ENCODE measurements at regions not wholly inside any gene's neighbourhood (a gene's known extent, or its start where the extent isn't known, plus 50 kb on each side); places are given as distances from the start of the nearest gene placed in this dataset.

DNA sequence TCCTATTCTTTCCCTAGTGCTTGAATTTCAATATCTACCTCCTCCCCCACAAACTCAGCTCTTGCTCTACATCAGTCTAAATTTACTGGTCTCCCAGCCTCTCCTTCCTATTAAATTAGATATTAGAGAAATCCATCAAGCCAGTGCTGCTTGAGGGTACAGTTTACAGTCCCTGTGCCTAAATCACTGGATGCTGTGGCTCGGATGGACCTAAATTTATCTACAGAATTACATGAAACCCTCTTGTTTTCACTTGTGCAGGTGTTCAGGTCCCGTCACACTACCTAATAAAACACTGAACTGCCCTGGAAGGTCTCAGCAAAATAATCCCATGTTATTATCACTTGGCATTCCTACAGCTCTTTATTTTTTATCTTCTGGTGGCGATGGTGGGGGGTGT lies 134.7 kb upstream of the E2F8 start:
- Histone ChIP-seq H3K36me3 (replicated peaks in 1 of 2) (no peaks in the 10 kb centered on the region), H3K4me3 (no peak overlapping the region), H3K27ac (no peak overlapping the region), H3K9me3 (replicated peaks in 1 of 3) (no peaks in the 10 kb centered on the region), H3K27me3 (no peaks in the 10 kb centered on the region), H3K4me1 (replicated peaks in 1 of 2) (peaks cover 0 to 4% of the 10 kb centered on the region in 2 donors)
- WGBS, 4 donors: 76 to 87% (median 84%) methylated on average over 3 of the region's 3 CpGs
- intact Hi-C loops (cut with DNase I): no loop called here
- TF ChIP-seq, protein P1, sequence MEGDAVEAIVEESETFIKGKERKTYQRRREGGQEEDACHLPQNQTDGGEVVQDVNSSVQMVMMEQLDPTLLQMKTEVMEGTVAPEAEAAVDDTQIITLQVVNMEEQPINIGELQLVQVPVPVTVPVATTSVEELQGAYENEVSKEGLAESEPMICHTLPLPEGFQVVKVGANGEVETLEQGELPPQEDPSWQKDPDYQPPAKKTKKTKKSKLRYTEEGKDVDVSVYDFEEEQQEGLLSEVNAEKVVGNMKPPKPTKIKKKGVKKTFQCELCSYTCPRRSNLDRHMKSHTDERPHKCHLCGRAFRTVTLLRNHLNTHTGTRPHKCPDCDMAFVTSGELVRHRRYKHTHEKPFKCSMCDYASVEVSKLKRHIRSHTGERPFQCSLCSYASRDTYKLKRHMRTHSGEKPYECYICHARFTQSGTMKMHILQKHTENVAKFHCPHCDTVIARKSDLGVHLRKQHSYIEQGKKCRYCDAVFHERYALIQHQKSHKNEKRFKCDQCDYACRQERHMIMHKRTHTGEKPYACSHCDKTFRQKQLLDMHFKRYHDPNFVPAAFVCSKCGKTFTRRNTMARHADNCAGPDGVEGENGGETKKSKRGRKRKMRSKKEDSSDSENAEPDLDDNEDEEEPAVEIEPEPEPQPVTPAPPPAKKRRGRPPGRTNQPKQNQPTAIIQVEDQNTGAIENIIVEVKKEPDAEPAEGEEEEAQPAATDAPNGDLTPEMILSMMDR (IDR thresholded peaks at IDR 0.05): no peak
- no peak for DNase-seq

DNA sequence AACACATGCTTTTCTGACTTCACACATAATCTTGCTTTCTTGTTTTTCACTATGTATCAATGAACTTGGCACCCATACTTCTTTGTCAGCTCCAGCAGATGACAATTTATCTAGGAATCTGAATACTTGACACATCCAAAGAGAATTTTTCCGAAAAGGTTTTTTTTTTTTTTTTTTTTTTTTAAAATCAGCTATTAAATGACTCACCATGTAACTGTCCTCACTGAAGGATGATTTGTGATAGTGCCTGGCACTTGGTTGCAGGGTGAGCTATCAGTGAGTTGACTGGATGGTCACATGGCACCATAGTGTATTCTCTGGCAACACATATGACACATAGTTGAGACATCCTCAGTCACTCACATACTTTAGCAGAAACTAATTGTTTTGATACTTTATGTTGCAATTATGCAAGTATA lies 133.4 kb upstream of the E2F8 start:
- 19 to 41% (median 32%) methylated on average over 1 of the region's 1 CpG for WGBS, 4 donors
- DNase-seq: peak; percentile 48 to 85 (median 81)
- Histone ChIP-seq H3K36me3 (replicated peaks in 1 of 2) (no peaks in the 10 kb centered on the region), H3K27me3 (no peaks in the 10 kb centered on the region), H3K4me1 (replicated peaks in 1 of 2) (peaks cover 0 to 4% of the 10 kb centered on the region in 2 donors), H3K27ac (peak overlapping the region in 1 of 5 donors; percentile 18), H3K4me3 (no peak overlapping the region), H3K9me3 (replicated peaks in 1 of 3) (no peaks in the 10 kb centered on the region)
- intact Hi-C loops (cut with DNase I): no loop called here
- TF ChIP-seq, protein P1 (IDR thresholded peaks at IDR 0.05): no peak
- TF ChIP-seq POLR2A (IDR thresholded peaks at IDR 0.05): no peak

DNA sequence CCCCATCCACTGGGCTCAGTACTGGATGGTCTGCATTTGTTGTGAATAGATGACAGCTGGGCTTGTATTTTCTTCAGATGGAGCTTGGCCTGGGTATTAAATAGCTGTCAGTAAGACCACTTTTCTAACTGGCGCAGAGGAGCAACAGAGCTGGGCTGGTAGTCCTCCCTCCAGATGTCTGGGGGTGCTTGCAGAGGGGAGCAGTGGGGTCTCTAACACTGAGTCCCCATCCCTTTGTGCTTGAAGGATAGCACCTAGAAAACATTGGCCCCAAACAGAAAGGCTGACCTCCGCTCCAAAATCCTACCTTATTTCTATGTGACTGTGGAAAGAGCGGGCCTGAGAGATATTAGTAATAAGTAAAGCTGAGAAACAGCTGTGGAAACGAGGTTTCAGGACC lies 131.6 kb upstream of the E2F8 start:
- WGBS, 4 donors: 87 to 91% (median 90%) methylated on average over 3 to 4 of the region's 4 CpGs
- intact Hi-C loops (cut with DNase I): no loop called here
- H3K36me3 ChIP-seq (replicated peaks in 1 of 2): no peaks in the 10 kb centered on the region
- no peaks in the 10 kb centered on the region for H3K27me3 ChIP-seq
- peaks cover 0 to 4% of the 10 kb centered on the region in 2 donors for H3K4me1 ChIP-seq (replicated peaks in 1 of 2)
- TF ChIP-seq, protein P1 (IDR thresholded peaks at IDR 0.05): no peak
- TF ChIP-seq POLR2A (IDR thresholded peaks at IDR 0.05): no peak
- no peak for DNase-seq
- H3K4me3 ChIP-seq: no peak overlapping the region
- H3K9me3 ChIP-seq (replicated peaks in 1 of 3): no peaks in the 10 kb centered on the region
- no peak overlapping the region for H3K27ac ChIP-seq

DNA sequence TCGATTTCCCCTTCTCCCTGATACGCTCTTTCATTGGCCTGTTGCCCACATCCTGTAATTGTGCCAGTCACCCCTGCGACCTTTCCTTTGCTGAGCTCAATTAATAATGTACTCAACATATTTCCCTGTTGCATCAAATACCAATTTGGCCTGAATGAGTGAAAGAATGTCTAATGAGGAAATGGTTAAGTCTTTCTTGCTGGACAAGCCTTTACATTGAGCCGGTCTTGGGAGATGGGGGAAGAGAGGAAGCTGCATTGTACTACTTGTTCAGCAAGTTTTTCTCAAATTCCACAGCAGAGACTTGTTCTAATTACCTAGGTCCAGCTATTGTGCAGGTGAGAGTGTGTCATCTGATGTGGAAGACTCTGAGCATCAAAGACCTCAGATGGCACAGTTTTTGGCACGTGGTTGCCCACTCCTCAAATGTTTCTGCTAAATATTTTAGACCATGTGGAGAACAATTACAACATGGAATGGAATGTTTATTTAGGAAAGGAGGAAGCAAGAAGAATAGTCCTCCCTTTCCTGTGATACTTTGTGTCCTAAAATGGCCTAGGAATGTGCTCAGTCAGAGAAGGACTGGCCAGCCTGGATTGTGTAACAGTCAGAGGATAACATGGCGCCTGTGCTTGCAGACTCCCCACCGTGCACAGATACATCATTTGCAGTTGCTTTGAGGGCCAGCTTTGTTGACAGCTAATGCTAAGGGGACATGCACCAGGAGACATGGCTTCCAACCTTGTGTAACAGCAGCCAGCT lies 129.5 kb upstream of the E2F8 start:
- TF ChIP-seq, protein P1 (IDR thresholded peaks at IDR 0.05): no peak
- no peak for TF ChIP-seq POLR2A (IDR thresholded peaks at IDR 0.05)
- Histone ChIP-seq H3K4me3 (no peak overlapping the region), H3K36me3 (replicated peaks in 1 of 2) (no peaks in the 10 kb centered on the region), H3K27me3 (no peaks in the 10 kb centered on the region), H3K9me3 (replicated peaks in 1 of 3) (no peaks in the 10 kb centered on the region), H3K27ac (peak overlapping the region in 3 of 5 donors; percentile 10 to 83 (median 11)), H3K4me1 (replicated peaks in 1 of 2) (peaks cover 0 to 4% of the 10 kb centered on the region in 2 donors)
- WGBS, 4 donors: 50 to 59% (median 56%) methylated on average over 7 of the region's 7 CpGs
- peak in 6 of 7 donors; percentile 34 to 80 (median 51) for DNase-seq
- intact Hi-C loops (cut with DNase I): no loop called here

Measured in adrenal gland (tissue), 9 donors.